ENCODE measurements at regions not wholly inside any gene's neighbourhood (a gene's known extent, or its start where the extent isn't known, plus 50 kb on each side); places are given as distances from the start of the nearest gene placed in this dataset.

DNA sequence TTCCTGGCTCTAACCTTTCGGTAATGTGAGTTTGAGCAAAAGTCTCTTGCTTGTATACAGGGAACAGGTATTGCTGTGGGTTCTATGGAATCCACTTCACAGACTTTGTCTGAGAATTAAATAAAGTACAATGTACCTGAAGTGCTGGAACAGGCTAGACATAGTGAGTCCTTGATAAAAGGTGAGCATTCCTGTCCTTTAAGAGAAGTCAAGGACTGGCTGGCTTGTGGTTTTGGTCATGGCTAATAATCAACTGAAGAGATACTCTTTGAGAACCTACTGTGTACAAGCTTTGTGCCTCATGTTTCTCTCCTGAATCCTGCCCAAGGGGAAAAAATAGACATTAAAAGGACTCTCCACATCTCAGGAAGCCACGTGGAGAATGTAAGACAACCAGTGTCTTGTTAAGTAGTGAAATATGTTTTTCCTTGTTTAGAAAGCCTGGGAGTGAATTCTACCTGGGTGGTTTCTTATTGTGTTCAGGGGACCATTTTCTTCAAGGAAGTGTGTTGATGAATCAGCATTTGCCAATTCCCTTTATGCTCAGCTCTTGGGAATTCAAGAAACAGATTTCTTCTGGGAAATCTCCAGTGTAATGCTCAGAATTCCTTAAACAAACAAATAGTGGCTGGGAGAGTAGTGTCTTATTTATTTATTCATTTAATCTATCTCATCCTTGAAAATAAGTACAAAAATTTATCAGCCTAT, 55.2 kb upstream of the PLD5 start:
- TF ChIP-seq, protein P1, sequence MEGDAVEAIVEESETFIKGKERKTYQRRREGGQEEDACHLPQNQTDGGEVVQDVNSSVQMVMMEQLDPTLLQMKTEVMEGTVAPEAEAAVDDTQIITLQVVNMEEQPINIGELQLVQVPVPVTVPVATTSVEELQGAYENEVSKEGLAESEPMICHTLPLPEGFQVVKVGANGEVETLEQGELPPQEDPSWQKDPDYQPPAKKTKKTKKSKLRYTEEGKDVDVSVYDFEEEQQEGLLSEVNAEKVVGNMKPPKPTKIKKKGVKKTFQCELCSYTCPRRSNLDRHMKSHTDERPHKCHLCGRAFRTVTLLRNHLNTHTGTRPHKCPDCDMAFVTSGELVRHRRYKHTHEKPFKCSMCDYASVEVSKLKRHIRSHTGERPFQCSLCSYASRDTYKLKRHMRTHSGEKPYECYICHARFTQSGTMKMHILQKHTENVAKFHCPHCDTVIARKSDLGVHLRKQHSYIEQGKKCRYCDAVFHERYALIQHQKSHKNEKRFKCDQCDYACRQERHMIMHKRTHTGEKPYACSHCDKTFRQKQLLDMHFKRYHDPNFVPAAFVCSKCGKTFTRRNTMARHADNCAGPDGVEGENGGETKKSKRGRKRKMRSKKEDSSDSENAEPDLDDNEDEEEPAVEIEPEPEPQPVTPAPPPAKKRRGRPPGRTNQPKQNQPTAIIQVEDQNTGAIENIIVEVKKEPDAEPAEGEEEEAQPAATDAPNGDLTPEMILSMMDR (IDR thresholded peaks at IDR 0.05): no peak
- TF ChIP-seq POLR2AphosphoS5 (IDR thresholded peaks at IDR 0.05; ENCODE audit: low read depth, low read length) (no peak), SIN3A (IDR thresholded peaks at IDR 0.05; ENCODE audit: borderline replicate concordance, insufficient read depth, low read depth, low read length) (no peak)
- TF ChIP-seq, protein P2, sequence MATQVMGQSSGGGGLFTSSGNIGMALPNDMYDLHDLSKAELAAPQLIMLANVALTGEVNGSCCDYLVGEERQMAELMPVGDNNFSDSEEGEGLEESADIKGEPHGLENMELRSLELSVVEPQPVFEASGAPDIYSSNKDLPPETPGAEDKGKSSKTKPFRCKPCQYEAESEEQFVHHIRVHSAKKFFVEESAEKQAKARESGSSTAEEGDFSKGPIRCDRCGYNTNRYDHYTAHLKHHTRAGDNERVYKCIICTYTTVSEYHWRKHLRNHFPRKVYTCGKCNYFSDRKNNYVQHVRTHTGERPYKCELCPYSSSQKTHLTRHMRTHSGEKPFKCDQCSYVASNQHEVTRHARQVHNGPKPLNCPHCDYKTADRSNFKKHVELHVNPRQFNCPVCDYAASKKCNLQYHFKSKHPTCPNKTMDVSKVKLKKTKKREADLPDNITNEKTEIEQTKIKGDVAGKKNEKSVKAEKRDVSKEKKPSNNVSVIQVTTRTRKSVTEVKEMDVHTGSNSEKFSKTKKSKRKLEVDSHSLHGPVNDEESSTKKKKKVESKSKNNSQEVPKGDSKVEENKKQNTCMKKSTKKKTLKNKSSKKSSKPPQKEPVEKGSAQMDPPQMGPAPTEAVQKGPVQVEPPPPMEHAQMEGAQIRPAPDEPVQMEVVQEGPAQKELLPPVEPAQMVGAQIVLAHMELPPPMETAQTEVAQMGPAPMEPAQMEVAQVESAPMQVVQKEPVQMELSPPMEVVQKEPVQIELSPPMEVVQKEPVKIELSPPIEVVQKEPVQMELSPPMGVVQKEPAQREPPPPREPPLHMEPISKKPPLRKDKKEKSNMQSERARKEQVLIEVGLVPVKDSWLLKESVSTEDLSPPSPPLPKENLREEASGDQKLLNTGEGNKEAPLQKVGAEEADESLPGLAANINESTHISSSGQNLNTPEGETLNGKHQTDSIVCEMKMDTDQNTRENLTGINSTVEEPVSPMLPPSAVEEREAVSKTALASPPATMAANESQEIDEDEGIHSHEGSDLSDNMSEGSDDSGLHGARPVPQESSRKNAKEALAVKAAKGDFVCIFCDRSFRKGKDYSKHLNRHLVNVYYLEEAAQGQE (IDR thresholded peaks at IDR 0.05; ENCODE audit: insufficient read depth in 1 of 2, low read depth in 2 of 2, low read length in 1 of 2): no peak
